HAP-1 (cell line): ENCODE measurements at regions not wholly inside any gene's neighbourhood (a gene's known extent, or its start where the extent isn't known, plus 50 kb on each side); places are given as distances from the start of the nearest gene placed in this dataset.
"Not testable (repeated sequence)": the region's sequence is repeated elsewhere in the genome, so short reads cannot be mapped to it uniquely, and the experiment has no call there.

Experiments used
- DNase-seq, 2 experiments: peaks; one replicate each; pipeline ENCODE4 v3.0.0-alpha.2; 2016 to 2020; ENCODE audit warnings: low spot score in 2 of 2
- H3K27me3 ChIP-seq: fragments of 250-450 bp; sonication (Bioruptor Pico); 2 replicates; pipeline ENCODE4 v1.5.1; 2020; ENCODE audit warnings: low read depth, mild to moderate bottlenecking, moderate library complexity
- H3K36me3 ChIP-seq: fragments of 250-450 bp; sonication (Bioruptor Pico); replicated peaks from 2 replicates; pipeline ENCODE4 v1.5.1; 2020; ENCODE audit warnings: mild to moderate bottlenecking
- H3K4me1 ChIP-seq: fragments of 250-450 bp; sonication (Bioruptor Pico); 2 replicates; pipeline ENCODE4 v1.5.1; 2020; ENCODE audit warnings: mild to moderate bottlenecking
- H3K4me3 ChIP-seq: fragments of 250-450 bp; sonication (Bioruptor Pico); 2 replicates; pipeline ENCODE4 v1.5.1; 2020; ENCODE audit warnings: mild to moderate bottlenecking, moderate library complexity
- H3K9me3 ChIP-seq: fragments of 250-450 bp; sonication (Bioruptor Pico); 2 replicates; pipeline ENCODE4 v1.5.1; 2020; ENCODE audit warnings: mild to moderate bottlenecking, moderate library complexity
- in situ Hi-C: fragments of 300-500 bp; cut with MboI; formaldehyde crosslinking; loops from 3 replicates; pipeline ENCODE4 v1.14.3; 2020; ENCODE audit warnings: low sequenced_read_pairs, inconsistent platforms, mixed read lengths

DNA sequence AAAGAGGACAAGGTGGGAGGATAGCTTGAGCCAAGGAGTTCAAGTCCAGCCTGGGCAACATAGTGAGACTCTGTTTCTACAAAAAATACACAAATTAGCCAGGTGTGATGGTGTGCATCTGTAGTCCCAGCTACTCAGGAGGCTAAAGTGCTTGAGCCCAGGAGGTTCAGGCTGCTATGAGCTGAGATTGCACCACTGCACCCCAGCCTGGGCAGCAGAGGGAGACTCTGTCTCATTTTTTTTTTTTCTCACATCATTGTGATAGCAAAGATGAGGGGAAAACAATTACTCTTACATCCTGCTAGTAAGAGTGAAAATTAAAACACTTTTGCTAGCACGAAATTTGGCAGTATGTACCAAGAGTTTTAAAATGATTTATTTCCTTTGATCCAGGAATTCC, 463.7 kb downstream of the TMEM135 start:
- Histone ChIP-seq H3K4me3 (no peak overlapping the region), H3K9me3 (no peaks in the 10 kb centered on the region), H3K4me1 (no peaks in the 10 kb centered on the region), H3K36me3 (no peaks in the 10 kb centered on the region), H3K27me3 (no peaks in the 10 kb centered on the region)
- DNase-seq = no peak
- in situ Hi-C loops = no loop called here

DNA sequence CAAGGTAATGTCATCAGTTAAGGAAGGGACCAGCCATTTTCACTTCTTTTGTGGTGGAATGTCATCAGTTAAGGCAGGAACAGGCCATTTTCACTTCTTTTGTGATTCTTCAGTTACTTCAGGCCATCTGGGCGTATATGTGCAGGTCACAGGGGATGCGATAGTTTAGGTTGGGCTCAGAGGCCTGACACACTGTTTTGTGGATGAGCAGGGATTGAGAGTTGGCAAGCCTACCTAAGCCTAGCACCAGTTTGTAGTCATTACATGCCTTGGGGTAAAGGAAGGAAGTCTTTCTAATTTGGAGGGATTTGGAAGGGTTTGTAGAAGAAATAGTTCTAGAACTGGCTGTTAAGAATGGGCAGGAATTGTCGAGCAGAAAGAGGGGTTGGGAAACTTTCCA, 457.2 kb downstream of the TMEM135 start:
- H3K9me3 ChIP-seq, in situ Hi-C loops, DNase-seq, H3K27me3 ChIP-seq, H3K4me1 ChIP-seq, H3K4me3 ChIP-seq, H3K36me3 ChIP-seq: not testable (repeated sequence)

DNA sequence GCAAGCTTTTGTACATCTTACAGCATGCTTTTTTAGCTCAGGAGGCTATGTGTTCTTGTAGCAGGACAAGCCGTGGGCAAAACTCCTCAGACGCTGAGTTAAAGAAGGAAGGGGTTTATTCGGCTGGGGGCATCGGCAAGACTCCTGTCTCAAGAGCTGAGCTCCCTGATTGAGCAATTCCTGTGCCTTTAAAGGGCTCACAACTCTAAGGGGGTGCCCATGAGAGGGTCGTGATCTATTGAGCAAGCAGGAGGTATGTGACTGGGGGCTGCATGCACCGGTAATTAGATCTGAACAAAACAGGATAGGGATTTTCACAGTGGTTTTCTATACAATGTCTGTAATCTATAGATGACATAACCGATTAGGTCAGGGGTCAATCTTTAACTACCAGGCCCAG, 456.3 kb downstream of the TMEM135 start:
- H3K4me1 ChIP-seq, H3K9me3 ChIP-seq, DNase-seq, in situ Hi-C loops, H3K4me3 ChIP-seq, H3K36me3 ChIP-seq, H3K27me3 ChIP-seq: not testable (repeated sequence)

DNA sequence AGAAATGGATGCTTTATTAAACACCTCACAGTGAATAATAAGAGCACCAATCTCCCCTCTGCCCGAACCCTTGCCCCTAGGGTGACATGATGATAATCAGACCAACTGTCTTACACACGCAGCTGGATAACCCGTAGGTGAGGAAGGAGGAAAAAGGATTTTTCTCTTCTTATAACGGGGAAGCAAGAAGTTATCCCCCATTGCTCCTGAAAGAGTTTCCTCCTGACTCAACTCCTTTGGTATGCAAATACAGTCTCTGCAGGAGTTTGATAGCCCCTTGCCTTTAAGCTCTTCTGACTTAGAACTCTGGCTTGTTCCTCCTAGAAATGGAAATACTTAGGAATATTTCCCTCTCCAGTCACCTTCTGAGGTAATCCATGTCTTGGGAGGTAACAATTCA, 455.8 kb downstream of the TMEM135 start:
- no peak overlapping the region for H3K4me3 ChIP-seq
- no peak for DNase-seq

DNA sequence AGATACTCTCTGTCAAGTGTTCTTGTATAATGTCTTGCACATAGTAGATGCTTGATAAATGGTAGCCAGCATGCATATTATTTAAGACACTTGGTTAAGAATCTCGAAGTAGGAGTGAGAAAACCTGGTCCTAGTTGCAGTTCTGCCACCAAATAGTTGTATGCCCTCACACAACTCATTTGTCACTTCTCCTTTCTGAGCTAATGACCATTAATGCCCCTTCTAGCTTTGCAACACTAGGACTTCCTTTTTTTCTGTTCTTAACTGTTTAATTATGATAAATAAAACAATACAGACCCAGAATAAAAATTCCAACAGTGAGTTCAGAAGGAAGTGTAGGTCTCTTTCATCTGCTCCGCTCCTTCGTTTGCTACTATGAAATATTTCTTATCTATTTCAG, 453.6 kb downstream of the TMEM135 start:
- H3K4me1 ChIP-seq = no peaks in the 10 kb centered on the region
- in situ Hi-C loops = no loop called here

More for the DNA sequence above, 455.8 kb downstream of the TMEM135 start:
- H3K27me3 ChIP-seq = no peaks in the 10 kb centered on the region
- H3K36me3 ChIP-seq = no peaks in the 10 kb centered on the region
- H3K9me3 ChIP-seq = no peaks in the 10 kb centered on the region
- no peaks in the 10 kb centered on the region for H3K4me1 ChIP-seq
- in situ Hi-C loops = no loop called here

DNA sequence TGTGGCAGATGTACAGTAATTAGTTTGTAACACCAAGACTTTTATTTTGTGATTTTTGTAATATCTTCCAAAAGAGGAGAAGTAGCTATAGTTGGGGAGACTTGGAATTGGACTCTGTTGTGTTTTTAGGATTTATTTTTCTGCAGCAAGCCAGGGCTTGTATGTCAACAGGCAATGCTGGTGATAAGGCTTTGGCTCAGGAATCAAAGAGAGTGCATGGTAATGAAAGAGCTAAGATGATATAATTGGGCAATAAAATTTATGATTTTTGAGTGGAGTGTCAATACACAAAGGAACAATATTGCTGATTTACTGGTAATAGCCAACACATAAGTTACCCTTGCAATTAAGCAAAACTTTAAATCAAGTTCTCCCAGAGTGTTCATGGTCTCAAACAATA, 452.9 kb downstream of the TMEM135 start:
- H3K9me3 ChIP-seq = no peaks in the 10 kb centered on the region
- DNase-seq = no peak
- in situ Hi-C loops = no loop called here
- H3K4me3 ChIP-seq = no peak overlapping the region
- no peaks in the 10 kb centered on the region for H3K4me1 ChIP-seq
- H3K36me3 ChIP-seq = no peaks in the 10 kb centered on the region
- no peaks in the 10 kb centered on the region for H3K27me3 ChIP-seq

More for the DNA sequence above, 453.6 kb downstream of the TMEM135 start:
- no peak overlapping the region for H3K4me3 ChIP-seq
- no peaks in the 10 kb centered on the region for H3K9me3 ChIP-seq
- no peaks in the 10 kb centered on the region for H3K27me3 ChIP-seq
- DNase-seq = no peak
- H3K36me3 ChIP-seq = no peaks in the 10 kb centered on the region

DNA sequence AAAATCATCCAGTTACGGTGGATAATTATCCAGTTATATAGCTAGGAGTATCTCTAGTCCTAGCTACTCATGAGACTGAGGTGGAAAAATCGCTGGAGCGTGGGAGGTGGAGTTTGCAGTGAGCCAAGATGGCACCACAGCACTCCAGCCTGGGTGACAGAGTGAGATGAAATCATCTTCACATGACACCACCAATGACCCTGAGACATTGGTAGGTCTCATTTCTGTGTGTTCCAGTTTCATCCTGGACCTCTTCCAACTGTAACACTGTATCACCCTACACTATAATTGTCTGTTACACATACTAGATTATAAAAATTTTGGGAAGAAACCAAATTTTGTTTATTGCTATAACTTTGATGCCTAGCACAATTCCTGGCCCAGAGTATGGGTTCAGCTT, 446.8 kb downstream of the TMEM135 start:
- H3K9me3 ChIP-seq = no peaks in the 10 kb centered on the region
- no peaks in the 10 kb centered on the region for H3K36me3 ChIP-seq
- in situ Hi-C loops = no loop called here
- no peaks in the 10 kb centered on the region for H3K27me3 ChIP-seq
- DNase-seq = no peak
- H3K4me3 ChIP-seq = no peak overlapping the region
- H3K4me1 ChIP-seq = no peaks in the 10 kb centered on the region

DNA sequence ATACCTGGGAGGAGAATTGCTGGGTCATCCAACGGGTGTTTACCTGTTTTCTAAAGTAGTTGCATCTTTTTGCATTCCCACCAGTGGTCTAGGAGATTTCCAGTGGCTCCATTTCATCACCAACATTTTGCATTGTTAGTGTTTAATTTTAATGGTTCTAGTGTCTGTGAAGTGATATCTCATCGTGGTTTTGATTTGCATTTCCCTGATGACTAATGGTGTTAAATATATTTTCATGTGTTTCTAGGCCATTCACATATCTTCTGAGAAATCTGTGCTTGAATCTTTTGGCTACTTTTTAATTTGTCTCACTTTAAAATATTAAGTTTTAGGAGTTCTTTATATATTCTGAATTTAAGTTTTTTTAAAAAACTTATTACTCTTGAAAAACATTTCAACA, 439.6 kb downstream of the TMEM135 start:
- no peaks in the 10 kb centered on the region for H3K4me1 ChIP-seq
- no peaks in the 10 kb centered on the region for H3K36me3 ChIP-seq
- H3K27me3 ChIP-seq = no peaks in the 10 kb centered on the region
- no peak overlapping the region for H3K4me3 ChIP-seq
- DNase-seq = no peak
- H3K9me3 ChIP-seq = no peaks in the 10 kb centered on the region
- in situ Hi-C loops = no loop called here

DNA sequence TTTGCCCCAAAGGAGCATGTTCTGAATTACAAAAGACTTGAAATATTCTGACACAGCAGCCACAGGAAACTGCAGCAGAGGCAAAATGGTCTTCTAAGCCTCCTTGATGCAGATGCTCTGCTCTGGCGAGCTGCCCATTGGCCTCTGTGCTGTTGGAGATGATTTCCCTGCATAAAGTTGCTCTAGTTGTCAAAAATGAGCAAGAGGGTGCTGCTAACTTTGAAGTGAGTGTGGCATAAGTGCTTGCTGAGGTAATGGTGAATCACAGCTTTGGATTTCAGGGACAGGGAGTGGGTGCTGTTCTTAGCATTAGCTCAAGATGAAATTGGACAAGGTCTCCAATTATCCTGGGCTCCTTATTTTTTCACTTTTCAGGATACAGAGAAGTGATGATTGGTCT, 435.4 kb downstream of the TMEM135 start:
- no peak for DNase-seq

DNA sequence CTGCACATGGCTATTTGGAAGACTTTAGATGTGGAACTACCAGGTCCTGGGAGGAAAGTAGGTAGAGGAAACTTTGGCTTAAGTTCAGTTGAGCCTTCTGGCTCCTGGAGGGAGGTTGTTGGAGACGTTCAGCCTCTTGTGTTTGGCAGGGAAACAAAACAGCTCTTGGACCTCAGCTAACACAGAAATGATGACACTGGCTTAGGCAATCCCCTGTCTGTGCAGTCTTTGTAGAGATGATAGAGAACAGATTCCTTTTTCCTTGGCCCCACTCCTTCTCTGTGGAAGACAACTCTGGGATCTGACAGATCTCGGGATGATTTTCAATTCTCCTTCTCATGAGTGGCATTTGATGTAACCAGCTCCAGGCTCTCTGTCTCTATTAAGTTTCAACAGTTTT, 428.5 kb downstream of the TMEM135 start:
- Histone ChIP-seq H3K4me3 (no peak overlapping the region), H3K9me3 (no peaks in the 10 kb centered on the region), H3K4me1 (no peaks in the 10 kb centered on the region), H3K27me3 (peaks cover 5% of the 10 kb centered on the region; the same call in 1 of the 2 replicates), H3K36me3 (no peaks in the 10 kb centered on the region)
- DNase-seq = no peak
- in situ Hi-C loops = no loop called here

More for the DNA sequence above, 435.4 kb downstream of the TMEM135 start:
- H3K4me1 ChIP-seq = no peaks in the 10 kb centered on the region
- H3K9me3 ChIP-seq = no peaks in the 10 kb centered on the region
- no peak overlapping the region for H3K4me3 ChIP-seq
- in situ Hi-C loops = no loop called here
- no peaks in the 10 kb centered on the region for H3K36me3 ChIP-seq
- no peaks in the 10 kb centered on the region for H3K27me3 ChIP-seq

DNA sequence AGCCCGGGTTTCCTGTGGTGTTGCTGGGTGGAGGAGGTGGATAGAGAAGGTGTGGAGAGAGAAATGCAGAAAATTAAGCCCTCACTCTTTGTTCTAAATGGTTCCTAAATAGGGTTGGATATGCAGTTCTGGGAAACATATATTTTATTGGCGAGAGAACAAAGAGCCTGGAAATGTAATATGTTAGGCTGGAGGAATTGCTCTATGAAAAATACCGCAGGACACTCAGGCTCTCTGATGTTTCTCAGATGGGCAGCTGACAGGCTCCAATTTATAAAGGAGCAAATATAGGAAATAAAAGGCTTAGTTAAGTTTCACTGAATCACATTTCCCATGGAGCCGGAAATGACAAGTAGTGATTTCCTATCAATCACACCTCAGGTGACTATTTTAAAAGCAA, 428.0 kb downstream of the TMEM135 start:
- Histone ChIP-seq H3K4me3 (no peak overlapping the region), H3K4me1 (no peaks in the 10 kb centered on the region), H3K27me3 (peaks cover 5% of the 10 kb centered on the region; the same call in 1 of the 2 replicates), H3K9me3 (no peaks in the 10 kb centered on the region), H3K36me3 (no peaks in the 10 kb centered on the region)
- in situ Hi-C loops = no loop called here
- no peak for DNase-seq

DNA sequence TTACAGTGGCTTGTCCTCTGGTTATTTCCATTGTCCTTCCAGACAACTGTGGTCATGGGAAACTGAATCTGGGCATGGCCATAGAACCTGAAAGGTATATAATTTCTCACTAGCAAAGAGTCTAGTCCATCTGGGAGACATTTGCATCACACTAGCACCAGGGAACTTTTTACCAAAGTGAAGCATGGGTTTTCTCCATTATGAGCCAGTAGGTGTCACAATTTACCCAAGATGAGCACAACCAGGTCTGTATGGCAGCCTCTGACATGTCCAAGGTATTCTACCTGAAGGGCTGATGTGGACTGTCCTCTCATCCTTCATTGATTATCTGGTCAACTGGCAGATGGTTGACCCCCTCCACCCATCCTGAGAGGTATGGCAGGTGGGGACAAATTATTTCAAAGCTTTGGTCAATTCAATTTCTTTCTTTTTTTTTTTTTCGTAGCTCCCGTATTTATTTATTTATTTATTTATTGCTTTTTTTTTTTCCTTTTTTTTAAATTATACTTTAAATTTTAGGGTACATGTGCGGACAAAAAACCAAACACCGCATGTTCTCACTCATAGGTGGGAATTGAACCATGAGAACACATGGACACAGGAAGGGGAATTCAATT, 425.9 kb downstream of the TMEM135 start:
- no peaks in the 10 kb centered on the region for H3K36me3 ChIP-seq
- no peak overlapping the region for H3K4me3 ChIP-seq
- H3K27me3 ChIP-seq = peaks cover 5% of the 10 kb centered on the region; the same call in 1 of the 2 replicates
- no peak for DNase-seq
- in situ Hi-C loops = no loop called here
- no peaks in the 10 kb centered on the region for H3K9me3 ChIP-seq
- no peaks in the 10 kb centered on the region for H3K4me1 ChIP-seq

DNA sequence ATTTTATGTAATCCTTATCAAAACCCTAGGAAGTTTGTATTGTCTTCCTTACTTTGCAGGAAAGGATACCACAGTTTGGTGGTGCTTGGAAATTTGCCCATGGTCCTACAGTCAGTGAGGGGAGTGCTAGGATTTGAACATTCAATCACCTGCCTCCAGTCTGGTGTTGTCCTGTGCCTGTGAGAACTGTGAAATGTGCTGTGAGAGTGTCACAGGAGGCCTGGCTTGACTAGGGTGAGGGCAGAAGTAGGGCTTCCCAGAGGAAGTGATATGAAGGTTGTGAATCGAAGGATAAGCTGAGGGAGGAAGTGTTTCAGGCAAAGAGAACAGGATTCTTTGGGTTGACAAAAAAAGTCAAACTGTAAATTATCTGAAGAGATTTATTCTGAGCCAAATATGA, 424.4 kb downstream of the TMEM135 start:
- Histone ChIP-seq H3K36me3 (no peaks in the 10 kb centered on the region), H3K4me1 (no peaks in the 10 kb centered on the region), H3K27me3 (peaks cover 5% of the 10 kb centered on the region; the same call in 1 of the 2 replicates), H3K9me3 (no peaks in the 10 kb centered on the region), H3K4me3 (no peak overlapping the region)
- no peak for DNase-seq
- in situ Hi-C loops = no loop called here

DNA sequence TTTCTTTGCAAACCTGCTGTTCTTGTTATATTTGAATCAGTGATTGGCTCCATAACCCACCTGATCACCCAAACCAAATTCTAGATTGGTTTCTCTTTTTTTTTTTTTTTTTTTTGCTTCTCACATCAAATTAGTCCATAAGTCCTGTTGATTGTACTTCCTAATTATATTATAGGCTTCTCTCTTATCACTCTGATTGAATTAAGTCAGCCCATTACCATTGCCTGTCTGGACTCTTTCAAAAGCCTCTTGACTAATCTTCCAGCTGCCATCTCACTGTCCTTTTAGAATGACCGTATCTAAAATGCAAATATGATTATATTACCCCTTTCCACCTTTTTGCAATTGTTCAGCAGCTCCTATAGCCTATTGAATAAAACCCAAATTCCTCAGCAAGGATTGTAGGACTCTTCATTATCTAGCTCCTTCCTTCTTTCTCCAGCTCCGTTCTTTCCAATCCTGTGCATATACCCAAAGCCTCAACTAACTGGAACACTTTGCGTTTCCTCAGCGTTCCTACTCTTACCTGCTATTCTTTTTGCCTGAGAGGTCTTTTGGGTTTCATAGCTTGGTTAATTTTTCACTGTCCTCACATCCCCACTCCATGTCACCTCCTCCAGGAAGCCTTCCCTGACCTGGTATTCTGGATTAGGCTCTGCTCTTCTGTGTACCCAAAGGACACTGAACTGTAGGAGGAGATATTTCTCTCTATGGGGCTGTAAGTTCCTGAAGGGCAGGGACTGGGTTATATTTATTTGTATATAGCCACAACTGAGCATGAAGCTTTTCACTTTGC, 423.3 kb downstream of the TMEM135 start:
- H3K4me3 ChIP-seq = no peak overlapping the region
- in situ Hi-C loops = no loop called here
- H3K36me3 ChIP-seq = no peaks in the 10 kb centered on the region
- peaks cover 5% of the 10 kb centered on the region; the same call in 1 of the 2 replicates for H3K27me3 ChIP-seq
- no peak for DNase-seq
- H3K4me1 ChIP-seq = no peaks in the 10 kb centered on the region
- no peaks in the 10 kb centered on the region for H3K9me3 ChIP-seq
